Activated CD8-positive, alpha-beta T cell treated with anti-CD3 and anti-CD28 coated beads for 36 hours (primary cell): ENCODE measurements at regions not wholly inside any gene's neighbourhood (a gene's known extent, or its start where the extent isn't known, plus 50 kb on each side); places are given as distances from the start of the nearest gene placed in this dataset.

Experiments
- ATAC-seq: fragments of 200-7000 bp; cut with Tn5 transposase; one replicate; pipeline ENCODE4 v1.10.0; 2021; ENCODE audit warnings: mild to moderate bottlenecking, moderate library complexity
- CTCF ChIA-PET: fragments of 350-600 bp; sonication (Branson Sonifier 250); formaldehyde crosslinking; loops from one replicate; lab custom pipeline; 2021; ENCODE audit warnings: antibody characterized with exemption; lab: Charles Lee
- POLR2A ChIA-PET: fragments of 350-600 bp; sonication (Branson Sonifier 250); formaldehyde crosslinking; loops from one replicate; lab custom pipeline; 2021; ENCODE audit warnings: antibody characterized with exemption; lab: Charles Lee
- DNase-seq: peaks from one replicate; pipeline ENCODE4 v3.0.0-alpha.2; 2020
- H3K27ac Mint-ChIP-seq: one replicate; pipeline ENCODE4 v1.8.0; 2021; ENCODE audit warnings: mild to moderate bottlenecking, mixed read lengths
- H3K27me3 Mint-ChIP-seq: one replicate; pipeline ENCODE4 v1.8.0; 2021; ENCODE audit warnings: mixed read lengths
- H3K36me3 Mint-ChIP-seq: one replicate; pipeline ENCODE4 v1.8.0; 2021; ENCODE audit warnings: low read depth, mixed read lengths
- H3K4me1 Mint-ChIP-seq: one replicate; pipeline ENCODE4 v1.8.0; 2021; ENCODE audit warnings: low read depth, mixed read lengths
- H3K4me3 Mint-ChIP-seq: one replicate; pipeline ENCODE4 v1.8.0; 2021; ENCODE audit warnings: mild to moderate bottlenecking, moderate library complexity, mixed read lengths
- H3K9me3 Mint-ChIP-seq: one replicate; pipeline ENCODE4 v1.8.0; 2021; ENCODE audit warnings: mixed read lengths
- CTCF ChIP-seq: fragments of 200-600 bp; IDR thresholded peaks from one replicate; pipeline ENCODE4 v1.8.0; 2022; ENCODE audit warnings: antibody characterized with exemption, mild to moderate bottlenecking
- intact Hi-C: fragments of 100-400 bp; cut with micrococcal nuclease; formaldehyde crosslinking; loops from one replicate; pipeline ENCODE4 v1.10.0; 2022

DNA sequence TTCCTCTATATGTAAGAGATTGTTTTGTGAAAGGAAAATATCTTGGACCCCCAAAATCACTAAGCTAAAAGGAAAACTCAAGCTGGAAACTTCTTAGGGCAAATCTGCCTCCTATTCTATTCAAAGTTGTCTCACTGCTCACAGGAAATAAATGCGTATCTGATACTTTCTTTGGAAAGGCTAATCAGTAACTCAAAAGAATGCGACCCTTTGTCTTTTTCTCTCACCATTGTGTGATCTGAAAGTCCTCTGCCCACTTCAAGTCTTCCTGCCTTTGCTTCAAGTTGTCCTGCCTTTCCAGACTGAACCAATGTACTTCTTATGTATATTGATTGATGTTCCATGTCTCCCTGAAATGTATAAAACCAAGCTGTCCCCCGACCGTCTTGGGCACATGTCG lies 157.3 kb downstream of the KIF2B start:
- ATAC-seq = no peak
- no peak for DNase-seq

GRCh38 chr17:53996131-53996530 lies 173.4 kb downstream of the KIF2B start:
- intact Hi-C loops = no loop called here
- ATAC-seq = no peak
- no peak for DNase-seq
- H3K4me1 Mint-ChIP-seq = no peaks in the 10 kb centered on the region
- H3K27me3 Mint-ChIP-seq = no peaks in the 10 kb centered on the region
- no peak for TF ChIP-seq CTCF
- H3K27ac Mint-ChIP-seq = no peak overlapping the region
- H3K9me3 Mint-ChIP-seq = peaks cover 2% of the 10 kb centered on the region
- no peak overlapping the region for H3K4me3 Mint-ChIP-seq
- ChIA-PET POLR2A (no interaction called here), CTCF (no interaction called here)
- H3K36me3 Mint-ChIP-seq = no peaks in the 10 kb centered on the region

More for the DNA sequence above, 157.3 kb downstream of the KIF2B start:
- H3K36me3 Mint-ChIP-seq = no peaks in the 10 kb centered on the region
- H3K4me3 Mint-ChIP-seq = no peak overlapping the region
- CTCF ChIA-PET = no interaction called here
- no peaks in the 10 kb centered on the region for H3K4me1 Mint-ChIP-seq
- peaks cover 7% of the 10 kb centered on the region for H3K9me3 Mint-ChIP-seq
- no peak overlapping the region for H3K27ac Mint-ChIP-seq
- TF ChIP-seq CTCF = no peak
- no peaks in the 10 kb centered on the region for H3K27me3 Mint-ChIP-seq
- POLR2A ChIA-PET = no interaction called here
- intact Hi-C loops = no loop called here

DNA sequence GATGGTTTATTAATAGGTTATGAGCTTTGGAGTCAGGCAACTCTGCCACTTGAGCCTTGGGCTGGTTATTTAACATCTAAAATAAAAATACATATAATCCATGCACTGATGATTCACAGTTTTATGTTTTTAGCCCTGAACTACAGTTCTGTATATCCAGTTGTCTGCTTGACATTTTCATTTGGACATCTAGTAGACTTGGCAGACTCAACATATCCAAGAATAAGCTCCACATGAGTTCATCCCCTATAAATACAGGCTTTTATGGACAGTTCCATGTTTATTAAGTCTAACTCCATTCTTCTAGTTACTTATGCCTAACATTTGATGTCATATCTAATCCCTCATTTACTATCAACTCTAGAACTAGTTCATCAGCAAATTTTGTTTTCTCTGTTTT lies 174.2 kb downstream of the KIF2B start:
- Mint-ChIP-seq H3K27ac (no peak overlapping the region), H3K36me3 (no peaks in the 10 kb centered on the region), H3K4me1 (no peaks in the 10 kb centered on the region), H3K27me3 (no peaks in the 10 kb centered on the region), H3K9me3 (peaks cover 5% of the 10 kb centered on the region), H3K4me3 (no peak overlapping the region)
- POLR2A ChIA-PET = no interaction called here
- CTCF ChIA-PET = no interaction called here
- DNase-seq (no peak), ATAC-seq (no peak)
- intact Hi-C loops = no loop called here
- no peak for TF ChIP-seq CTCF

- no peak overlapping the region for H3K27ac Mint-ChIP-seq
- no peaks in the 10 kb centered on the region for H3K4me1 Mint-ChIP-seq
- H3K9me3 Mint-ChIP-seq = peaks cover 4% of the 10 kb centered on the region
- intact Hi-C loops = no loop called here
- H3K27me3 Mint-ChIP-seq = no peaks in the 10 kb centered on the region
- ChIA-PET CTCF (no interaction called here), POLR2A (no interaction called here)
- H3K4me3 Mint-ChIP-seq = no peak overlapping the region
- DNase-seq (no peak), ATAC-seq (no peak)
- no peak for TF ChIP-seq CTCF
- no peaks in the 10 kb centered on the region for H3K36me3 Mint-ChIP-seq
Observed at GRCh38 chr17:54007855-54008254, 185.1 kb downstream of the KIF2B start.

DNA sequence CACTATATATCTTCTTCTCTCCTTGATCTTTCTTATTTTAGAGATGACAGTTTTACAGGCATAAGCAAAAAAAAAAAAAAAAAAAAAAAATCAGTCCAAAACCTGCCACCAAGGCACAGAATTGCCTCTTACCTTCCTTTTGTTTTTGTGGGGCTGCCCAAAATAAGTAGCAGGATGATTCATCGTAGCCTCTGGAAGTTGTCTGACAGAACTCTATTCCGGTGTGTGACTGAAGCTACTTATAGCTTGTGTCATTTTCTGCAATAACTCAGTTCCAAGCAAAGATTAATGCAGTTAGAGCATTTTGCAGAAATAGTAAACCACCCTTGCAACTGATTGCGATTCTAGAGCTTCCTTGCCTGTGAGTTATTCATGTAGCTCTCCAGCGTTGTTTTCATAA lies 186.8 kb downstream of the KIF2B start:
- ChIA-PET CTCF (no interaction called here), POLR2A (no interaction called here)
- Mint-ChIP-seq H3K27me3 (no peaks in the 10 kb centered on the region), H3K4me1 (no peaks in the 10 kb centered on the region), H3K27ac (no peak overlapping the region), H3K36me3 (no peaks in the 10 kb centered on the region), H3K4me3 (no peak overlapping the region), H3K9me3 (peaks cover 5% of the 10 kb centered on the region)
- DNase-seq (no peak), ATAC-seq (no peak)
- intact Hi-C loops = no loop called here
- no peak for TF ChIP-seq CTCF
